ENCODE measurements at regions not wholly inside any gene's neighbourhood (a gene's known extent, or its start where the extent isn't known, plus 50 kb on each side); places are given as distances from the start of the nearest gene placed in this dataset.

GRCh38 chr19:30163663-30164062 lies 208.5 kb upstream of the ZNF536 start:
- Histone ChIP-seq H2AK5ac (ENCODE audit: low read depth, low read length) (no peak overlapping the region), H3K4ac (ENCODE audit: low read depth, low read length) (no peak overlapping the region), H4K8ac (ENCODE audit: low read depth in 2 of 2, low read length in 2 of 2) (no peak overlapping the region), H3K23ac (ENCODE audit: low read depth, low read length) (no peak overlapping the region), H3K4me2 (ENCODE audit: low read depth, low read length) (no peak overlapping the region), H3K9me3 (ENCODE audit: control insufficient read depth, insufficient read depth, low read length) (peaks cover 32% of the 10 kb centered on the region), H3K56ac (ENCODE audit: extremely low read depth, insufficient read depth, low read length) (no peak overlapping the region), H4K5ac (ENCODE audit: low read depth, low read length) (no peak overlapping the region), H3K27ac (ENCODE audit: insufficient read depth, low read length) (no peak overlapping the region), H3K36me3 (ENCODE audit: control insufficient read depth, insufficient read depth, low read length) (no peaks in the 10 kb centered on the region), H3K79me1 (ENCODE audit: low read depth in 1 of 2, low read length in 2 of 2) (no peaks in the 10 kb centered on the region), H3K9me1 (ENCODE audit: insufficient read depth, low read length) (no peaks in the 10 kb centered on the region), H3K14ac (replicated peaks; ENCODE audit: low read depth, low read length) (no peak overlapping the region), H2AK9ac (replicated peaks; ENCODE audit: low read depth, low read length, poor library complexity) (no peak overlapping the region), H3K9ac (ENCODE audit: low read depth, low read length) (no peak overlapping the region), H4K20me1 (ENCODE audit: insufficient read depth, low read length) (no peaks in the 10 kb centered on the region), H4K91ac (ENCODE audit: insufficient read depth, low read depth, low read length) (no peak overlapping the region), H3K4me1 (ENCODE audit: control insufficient read depth, insufficient read depth, low read length) (no peaks in the 10 kb centered on the region), H2BK20ac (ENCODE audit: low read depth, low read length) (no peak overlapping the region), H3K27me3 (ENCODE audit: control insufficient read depth, insufficient read depth, low read length) (no peaks in the 10 kb centered on the region), H2BK5ac (ENCODE audit: low read depth, low read length, poor library complexity, severe bottlenecking) (no peak overlapping the region), H2BK120ac (ENCODE audit: low read depth, low read length) (no peak overlapping the region), H2BK15ac (ENCODE audit: low read depth, low read length) (no peak overlapping the region), H3K4me3 (ENCODE audit: insufficient read depth, low read depth, low read length) (no peak overlapping the region), H2AFZ (replicated peaks; ENCODE audit: low read length, poor library complexity) (no peak overlapping the region), H3K18ac (ENCODE audit: low read depth, low read length) (no peak overlapping the region)
- in situ Hi-C loops (cut with MboI; ENCODE audit: low sequenced_read_pairs) = no loop called here
- POLR2A ChIA-PET (ENCODE audit: unreplicated experiment) = no interaction called here
- intact Hi-C loops (cut with micrococcal nuclease) = no loop called here
- no peak for DNase-seq
- TF ChIP-seq FOS (IDR thresholded peaks at IDR 0.05; ENCODE audit: low read depth, low read length) (no peak), CTCF (conservative IDR thresholded peaks at IDR 0.05; ENCODE audit: low read depth, low read length) (no peak), MAFK (IDR thresholded peaks at IDR 0.05; ENCODE audit: low read depth, low read length) (no peak), RFX5 (IDR thresholded peaks at IDR 0.05; ENCODE audit: low read depth, low read length) (no peak), CHD1 (IDR thresholded peaks at IDR 0.05; ENCODE audit: low read depth, low read length) (no peak), USF2 (IDR thresholded peaks at IDR 0.05; ENCODE audit: low read depth, low read length) (no peak), BHLHE40 (IDR thresholded peaks at IDR 0.05; ENCODE audit: low read depth, low read length) (no peak), RCOR1 (IDR thresholded peaks at IDR 0.05; ENCODE audit: insufficient replicate concordance, low read length) (no peak), POLR2A (IDR thresholded peaks at IDR 0.05; ENCODE audit: low read depth, low read length) (no peak), RAD21 (IDR thresholded peaks at IDR 0.05; ENCODE audit: low read length) (no peak), CEBPB (IDR thresholded peaks at IDR 0.05; ENCODE audit: low read depth, low read length) (no peak), MAZ (IDR thresholded peaks at IDR 0.05; ENCODE audit: borderline replicate concordance, low read depth, low read length) (no peak)
- CTCF ChIA-PET = no interaction called here
- no peak for ATAC-seq (ENCODE audit: low read depth)
- BruUV-seq (replicated peaks) = no TSS peak
- 0% methylated on average over 1 of the region's 7 CpGs; no CpG with 5 or more reads in 1 of the 2 experiments for WGBS, 2 experiments (ENCODE audit: extremely low coverage in 2 of 2, insufficient read length in 1 of 2)
- dilution Hi-C loops (cut with HindIII; ENCODE audit: low sequenced_read_pairs, unreplicated experiment) = no loop called here

All from IMR-90 (cell line).